Fibroblast of pulmonary artery (primary cell): ENCODE measurements at regions not wholly inside any gene's neighbourhood (a gene's known extent, or its start where the extent isn't known, plus 50 kb on each side); places are given as distances from the start of the nearest gene placed in this dataset.
"Not testable (repeated sequence)": the region's sequence is repeated elsewhere in the genome, so short reads cannot be mapped to it uniquely, and the experiment has no call there.

Experiments used
- DNase-seq: peaks from one replicate; pipeline ENCODE4 v3.0.0-alpha.2; 2010; ENCODE audit warnings: low read depth
- H3K4me3 ChIP-seq: replicated peaks from 2 replicates; pipeline ENCODE4 v1.5.1; 2011; ENCODE audit warnings: low read depth, mild to moderate bottlenecking, control low read depth, low read length, moderate library complexity
- CTCF ChIP-seq: IDR thresholded peaks from 2 replicates; pipeline ENCODE4 v1.5.1; 2011; ENCODE audit warnings: mild to moderate bottlenecking, control low read depth, low read length, inconsistent platforms; ENCODE audit errors: missing control alignments

- TF ChIP-seq CTCF, result no peak
- no peak overlapping the region for H3K4me3 ChIP-seq
- DNase-seq, result no peak
Observed at GRCh38 chrX:144768540-144768939, 478.8 kb upstream of the SPANXN1 start.

GRCh38 chrX:144783528-144783927 is 463.8 kb upstream of the SPANXN1 start:
- not testable (repeated sequence) for H3K4me3 ChIP-seq, DNase-seq

GRCh38 chrX:144790148-144790547 is 457.2 kb upstream of the SPANXN1 start:
- no peak for TF ChIP-seq CTCF
- no peak overlapping the region for H3K4me3 ChIP-seq
- no peak for DNase-seq

- H3K4me3 ChIP-seq, result no peak overlapping the region
- no peak for TF ChIP-seq CTCF
- DNase-seq, result no peak
Observed at GRCh38 chrX:144791298-144791697, 456.0 kb upstream of the SPANXN1 start.

GRCh38 chrX:144798972-144799371 is 448.3 kb upstream of the SPANXN1 start:
- no peak for TF ChIP-seq CTCF

GRCh38 chrX:144801786-144802185 is 445.5 kb upstream of the SPANXN1 start:
- peak; percentile 2 for DNase-seq
- H3K4me3 ChIP-seq, result no peak overlapping the region
- no peak for TF ChIP-seq CTCF

More at GRCh38 chrX:144798972-144799371, 448.3 kb upstream of the SPANXN1 start:
- no peak for DNase-seq
- no peak overlapping the region for H3K4me3 ChIP-seq

GRCh38 chrX:144809025-144809424 is 438.3 kb upstream of the SPANXN1 start:
- H3K4me3 ChIP-seq, result no peak overlapping the region
- TF ChIP-seq CTCF, result no peak
- no peak for DNase-seq
